GM19240 (cell line): ENCODE measurements at regions not wholly inside any gene's neighbourhood (a gene's known extent, or its start where the extent isn't known, plus 50 kb on each side); places are given as distances from the start of the nearest gene placed in this dataset.

Source experiments
- DNase-seq: peaks from one replicate; pipeline ENCODE4 v3.0.0; 2011; ENCODE audit warnings: low spot score; ENCODE audit not compliant: insufficient read length

- no peak for DNase-seq
These were observed 2412.4 kb downstream of the PCDH9 start for GRCh38 chr13:64817691-64818090.

- no peak for DNase-seq
These were observed 2419.4 kb downstream of the PCDH9 start for GRCh38 chr13:64810750-64811149.

GRCh38 chr13:64808704-64809103, 2421.4 kb downstream of the PCDH9 start:
- no peak for DNase-seq

- DNase-seq = no peak
These were observed 2428.4 kb downstream of the PCDH9 start for GRCh38 chr13:64801768-64802167.

GRCh38 chr13:64798422-64798821, 2431.7 kb downstream of the PCDH9 start:
- no peak for DNase-seq

GRCh38 chr13:64793592-64793991, 2436.5 kb downstream of the PCDH9 start:
- DNase-seq = no peak

GRCh38 chr13:64793131-64793530, 2437.0 kb downstream of the PCDH9 start:
- DNase-seq = no peak

- no peak for DNase-seq
These were observed 2438.8 kb downstream of the PCDH9 start for GRCh38 chr13:64791373-64791772.

- DNase-seq = no peak
These were observed 2447.7 kb downstream of the PCDH9 start for GRCh38 chr13:64782466-64782865.

- DNase-seq = no peak
These were observed 2452.1 kb downstream of the PCDH9 start for GRCh38 chr13:64778002-64778401.

GRCh38 chr13:64774915-64775314, 2455.2 kb downstream of the PCDH9 start:
- DNase-seq = no peak

GRCh38 chr13:64770743-64771142, 2459.4 kb downstream of the PCDH9 start:
- no peak for DNase-seq

GRCh38 chr13:64767054-64767453, 2463.1 kb downstream of the PCDH9 start:
- no peak for DNase-seq

- DNase-seq = no peak
These were observed 2464.5 kb downstream of the PCDH9 start for GRCh38 chr13:64765636-64766035.

GRCh38 chr13:64758521-64759244, 2471.5 kb downstream of the PCDH9 start:
- DNase-seq = no peak

GRCh38 chr13:64756621-64757020, 2473.5 kb downstream of the PCDH9 start:
- DNase-seq = no peak

GRCh38 chr13:64755961-64756360, 2474.2 kb downstream of the PCDH9 start:
- no peak for DNase-seq

- no peak for DNase-seq
These were observed 2476.7 kb downstream of the PCDH9 start for GRCh38 chr13:64753233-64754000.

- DNase-seq = no peak
These were observed 2480.8 kb downstream of the PCDH9 start for GRCh38 chr13:64749301-64749700.

GRCh38 chr13:64746845-64747244, 2483.3 kb downstream of the PCDH9 start:
- no peak for DNase-seq

GRCh38 chr13:64740493-64740892, 2489.6 kb downstream of the PCDH9 start:
- no peak for DNase-seq

GRCh38 chr13:64725492-64725891, 2504.6 kb downstream of the PCDH9 start:
- no peak for DNase-seq

- DNase-seq = no peak
These were observed 2506.4 kb downstream of the PCDH9 start for GRCh38 chr13:64723724-64724123.
